ENCODE measurements at regions not wholly inside any gene's neighbourhood (a gene's known extent, or its start where the extent isn't known, plus 50 kb on each side); places are given as distances from the start of the nearest gene placed in this dataset.
"Not testable (repeated sequence)": the region's sequence is repeated elsewhere in the genome, so short reads cannot be mapped to it uniquely, and the experiment has no call there.

DNA sequence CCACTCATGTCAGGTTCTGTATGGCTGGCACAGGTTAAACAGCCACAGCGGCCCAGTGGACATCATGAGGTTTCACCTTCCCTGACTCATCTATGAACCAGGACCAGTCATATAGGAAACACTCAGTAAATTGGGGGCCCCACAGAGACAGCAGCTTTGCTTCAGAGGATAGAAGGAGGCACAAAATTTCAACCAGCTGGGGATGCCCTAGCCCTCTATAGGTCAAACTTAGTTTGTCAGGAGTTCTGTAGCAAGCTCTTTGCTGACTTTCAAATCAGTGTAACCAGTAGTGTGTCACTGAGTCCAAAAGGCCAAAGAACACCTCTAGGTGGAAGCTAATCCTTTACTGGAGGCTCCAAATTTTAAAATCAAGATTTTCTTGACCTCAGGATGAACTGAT lies 4157.8 kb upstream of the TPTE start:
- not testable (repeated sequence) for DNase-seq (ENCODE audit: low read depth); H3K4me3 ChIP-seq (ENCODE audit: low read length)

DNA sequence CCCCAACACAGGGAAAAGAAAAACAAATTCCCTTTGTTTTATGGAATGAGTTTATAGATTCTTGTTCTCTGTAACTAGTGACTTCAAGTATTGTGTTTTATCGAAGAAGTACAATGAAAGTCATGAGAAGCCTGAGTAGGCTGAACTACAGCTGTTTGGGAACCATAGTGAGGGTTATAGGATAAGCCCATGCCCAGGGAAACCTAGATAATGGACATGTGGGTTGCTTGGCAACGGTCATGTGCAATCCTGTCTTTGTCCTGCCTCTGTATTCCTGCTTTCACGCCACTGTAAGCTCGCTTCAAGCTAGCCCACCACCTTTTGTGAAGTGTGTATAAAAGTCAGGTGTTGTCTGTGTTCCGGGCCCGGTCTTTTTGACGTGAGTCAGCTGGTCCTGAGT lies 4152.6 kb upstream of the TPTE start:
- H3K4me3 ChIP-seq (ENCODE audit: low read length) = not testable (repeated sequence)
- peak; percentile 25 for DNase-seq (ENCODE audit: low read depth)

DNA sequence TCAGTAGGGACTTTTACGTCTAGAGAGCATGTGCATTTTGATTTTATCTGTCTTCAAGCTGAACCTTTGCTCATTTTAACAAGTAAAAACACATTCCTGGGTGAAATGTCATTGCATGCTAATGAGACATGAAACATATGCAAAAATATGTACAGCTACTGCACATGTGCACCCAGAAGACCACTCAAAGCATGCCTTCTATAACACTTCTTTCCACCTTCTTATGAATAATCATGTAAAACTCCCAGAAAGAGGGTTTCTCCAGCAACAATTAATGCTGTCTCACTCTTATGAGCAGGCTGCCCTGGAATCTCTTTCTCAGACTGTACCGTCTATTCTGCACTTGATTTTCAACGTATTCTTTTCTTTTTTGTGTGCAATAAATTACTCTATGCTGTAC lies 4148.1 kb upstream of the TPTE start:
- not testable (repeated sequence) for DNase-seq (ENCODE audit: low read depth); H3K4me3 ChIP-seq (ENCODE audit: low read length)

DNA sequence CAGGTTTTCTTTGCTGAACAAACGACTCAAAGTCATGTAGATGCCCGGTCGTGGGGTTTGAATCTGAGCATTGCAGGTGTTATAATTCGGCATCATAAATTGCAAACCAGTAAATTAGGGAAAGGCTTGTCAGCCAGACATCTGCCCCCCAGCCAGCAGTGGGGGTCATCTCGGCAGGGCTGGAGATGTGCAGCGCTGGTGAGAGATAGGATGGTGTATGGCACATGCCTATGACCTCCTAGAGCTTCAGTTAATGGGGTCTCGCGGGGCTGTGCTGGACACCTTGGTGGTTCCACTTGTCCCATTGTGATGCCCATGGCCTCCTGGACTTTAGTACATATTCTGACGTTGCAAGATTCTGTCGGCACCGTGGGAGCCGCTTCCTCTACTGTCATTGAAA lies 4147.2 kb upstream of the TPTE start:
- H3K4me3 ChIP-seq (ENCODE audit: low read length); DNase-seq (ENCODE audit: low read depth): not testable (repeated sequence)
- TF ChIP-seq, protein P1, sequence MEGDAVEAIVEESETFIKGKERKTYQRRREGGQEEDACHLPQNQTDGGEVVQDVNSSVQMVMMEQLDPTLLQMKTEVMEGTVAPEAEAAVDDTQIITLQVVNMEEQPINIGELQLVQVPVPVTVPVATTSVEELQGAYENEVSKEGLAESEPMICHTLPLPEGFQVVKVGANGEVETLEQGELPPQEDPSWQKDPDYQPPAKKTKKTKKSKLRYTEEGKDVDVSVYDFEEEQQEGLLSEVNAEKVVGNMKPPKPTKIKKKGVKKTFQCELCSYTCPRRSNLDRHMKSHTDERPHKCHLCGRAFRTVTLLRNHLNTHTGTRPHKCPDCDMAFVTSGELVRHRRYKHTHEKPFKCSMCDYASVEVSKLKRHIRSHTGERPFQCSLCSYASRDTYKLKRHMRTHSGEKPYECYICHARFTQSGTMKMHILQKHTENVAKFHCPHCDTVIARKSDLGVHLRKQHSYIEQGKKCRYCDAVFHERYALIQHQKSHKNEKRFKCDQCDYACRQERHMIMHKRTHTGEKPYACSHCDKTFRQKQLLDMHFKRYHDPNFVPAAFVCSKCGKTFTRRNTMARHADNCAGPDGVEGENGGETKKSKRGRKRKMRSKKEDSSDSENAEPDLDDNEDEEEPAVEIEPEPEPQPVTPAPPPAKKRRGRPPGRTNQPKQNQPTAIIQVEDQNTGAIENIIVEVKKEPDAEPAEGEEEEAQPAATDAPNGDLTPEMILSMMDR (conservative IDR thresholded peaks at IDR 0.05; ENCODE audit: low read depth, low read length) = peak; percentile 26

DNA sequence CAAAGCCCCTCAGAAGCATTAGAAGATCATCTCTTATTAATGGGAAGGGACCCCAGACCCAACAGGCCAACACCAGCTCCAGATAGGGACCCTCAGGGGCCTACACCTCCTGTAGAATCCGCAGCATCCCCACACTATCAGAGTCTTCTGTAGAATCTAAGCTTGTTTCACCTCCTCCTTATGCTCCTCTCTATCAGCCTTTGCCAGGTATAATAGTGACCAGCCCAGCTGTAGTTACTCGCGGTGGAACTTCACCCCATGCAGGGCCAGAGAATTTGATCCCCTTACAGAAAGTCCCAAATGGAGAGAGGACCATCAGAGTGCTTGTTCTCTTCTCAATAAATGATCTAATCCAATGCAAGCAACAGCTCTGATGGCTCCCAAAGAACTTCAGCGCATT lies 4146.5 kb upstream of the TPTE start:
- DNase-seq (ENCODE audit: low read depth); H3K4me3 ChIP-seq (ENCODE audit: low read length): not testable (repeated sequence)

DNA sequence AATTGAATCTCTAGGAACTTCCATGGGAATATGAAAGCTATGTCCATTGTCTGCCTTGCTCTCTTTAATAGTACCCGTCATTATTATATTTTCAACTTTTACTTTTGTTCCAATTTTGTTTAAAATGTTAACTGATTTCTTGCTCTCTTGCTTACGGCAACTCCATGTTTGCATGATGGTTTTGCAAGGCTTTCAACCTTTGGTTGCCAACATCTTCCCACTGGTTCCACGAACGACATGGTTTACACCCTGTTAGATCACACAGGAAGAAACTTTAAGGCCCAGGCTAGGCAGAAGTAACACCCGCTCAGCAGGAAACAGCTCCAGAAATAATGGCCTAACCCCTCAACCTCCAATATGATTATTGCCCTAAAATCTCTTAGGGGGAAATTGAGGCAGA lies 4145.6 kb upstream of the TPTE start:
- DNase-seq (ENCODE audit: low read depth) = not testable (repeated sequence)

DNA sequence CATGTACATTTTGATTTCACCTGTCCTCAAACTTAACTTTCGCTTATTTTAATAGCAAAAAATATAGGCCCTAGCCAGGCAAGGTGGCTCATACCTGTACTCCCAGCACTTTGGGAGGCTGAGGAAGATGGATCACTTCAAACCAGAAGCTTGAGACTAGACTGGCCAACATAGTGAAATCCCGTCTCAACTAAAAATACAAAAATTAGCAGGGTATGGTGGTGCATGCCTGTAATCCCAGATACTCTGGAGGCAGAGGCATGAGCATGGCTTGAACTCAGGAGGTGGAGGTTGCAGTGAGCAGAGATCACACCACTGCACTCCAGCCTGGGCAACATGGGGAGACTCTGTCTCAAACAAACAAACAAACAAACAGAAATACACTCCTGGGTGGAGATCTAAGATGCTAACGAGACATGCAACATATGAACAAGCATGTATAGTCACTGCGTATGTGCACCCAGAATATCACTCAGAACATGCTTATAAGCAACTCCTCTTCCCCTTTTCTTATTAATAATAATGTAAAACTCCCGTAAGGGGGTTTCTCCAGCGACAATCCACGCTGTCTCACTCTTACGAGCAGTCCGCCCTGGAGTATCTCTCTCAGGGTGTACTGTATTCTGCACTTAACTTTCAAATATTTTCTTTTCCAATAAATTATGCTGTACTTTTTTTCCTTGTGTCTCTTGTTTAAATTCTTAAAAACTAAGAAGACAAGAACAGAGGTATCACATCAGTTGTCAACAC lies 4144.9 kb upstream of the TPTE start:
- H3K4me3 ChIP-seq (ENCODE audit: low read length); DNase-seq (ENCODE audit: low read depth): not testable (repeated sequence)

More for the DNA sequence above, 4145.6 kb upstream of the TPTE start:
- H3K4me3 ChIP-seq (ENCODE audit: low read length) = not testable (repeated sequence)

Measured in retinal pigment epithelial cell (primary cell).